ENCODE measurements at regions not wholly inside any gene's neighbourhood (a gene's known extent, or its start where the extent isn't known, plus 50 kb on each side); places are given as distances from the start of the nearest gene placed in this dataset.

GRCh38 chr1:187091666-187092065 is 262.9 kb downstream of the PLA2G4A start:
- no peak for DNase-seq

- no peak for DNase-seq
Measured at GRCh38 chr1:187092104-187092503, 263.4 kb downstream of the PLA2G4A start.

- DNase-seq: no peak
Measured at GRCh38 chr1:187096689-187097088, 267.9 kb downstream of the PLA2G4A start.

GRCh38 chr1:187110351-187110750 is 281.6 kb downstream of the PLA2G4A start:
- no peak for DNase-seq

GRCh38 chr1:187114792-187115191 is 286.0 kb downstream of the PLA2G4A start:
- no peak for DNase-seq

GRCh38 chr1:187121661-187122060 is 292.9 kb downstream of the PLA2G4A start:
- no peak for DNase-seq

GRCh38 chr1:187122566-187122965 is 293.8 kb downstream of the PLA2G4A start:
- no peak for DNase-seq

GRCh38 chr1:187129132-187129531 is 300.4 kb downstream of the PLA2G4A start:
- DNase-seq: no peak

GRCh38 chr1:187143783-187144182 is 315.0 kb downstream of the PLA2G4A start:
- no peak for DNase-seq

- no peak for DNase-seq
Measured at GRCh38 chr1:187146388-187146787, 317.6 kb downstream of the PLA2G4A start.

- no peak for DNase-seq
Measured at GRCh38 chr1:187151555-187151954, 322.8 kb downstream of the PLA2G4A start.

GRCh38 chr1:187153047-187153446 is 324.3 kb downstream of the PLA2G4A start:
- no peak for DNase-seq

GRCh38 chr1:187157115-187157514 is 328.4 kb downstream of the PLA2G4A start:
- no peak for DNase-seq

GRCh38 chr1:187157552-187157951 is 328.8 kb downstream of the PLA2G4A start:
- DNase-seq: no peak

- DNase-seq: no peak
Measured at GRCh38 chr1:187167555-187167954, 338.8 kb downstream of the PLA2G4A start.

GRCh38 chr1:187168297-187168696 is 339.5 kb downstream of the PLA2G4A start:
- no peak for DNase-seq

GRCh38 chr1:187185389-187185788 is 356.6 kb downstream of the PLA2G4A start:
- no peak for DNase-seq

GRCh38 chr1:187197685-187198084 is 368.9 kb downstream of the PLA2G4A start:
- DNase-seq: no peak

- no peak for DNase-seq
Measured at GRCh38 chr1:187203257-187203656, 374.5 kb downstream of the PLA2G4A start.

GRCh38 chr1:187212377-187212776 is 383.6 kb downstream of the PLA2G4A start:
- no peak for DNase-seq

- no peak for DNase-seq
Measured at GRCh38 chr1:187226396-187226795, 397.6 kb downstream of the PLA2G4A start.

- no peak for DNase-seq
Measured at GRCh38 chr1:187228790-187229189, 400.0 kb downstream of the PLA2G4A start.

- DNase-seq: no peak
Measured at GRCh38 chr1:187229496-187229895, 400.7 kb downstream of the PLA2G4A start.

GRCh38 chr1:187234706-187235105 is 406.0 kb downstream of the PLA2G4A start:
- DNase-seq: no peak

GRCh38 chr1:187236199-187236598 is 407.4 kb downstream of the PLA2G4A start:
- DNase-seq: no peak

GRCh38 chr1:187236676-187237075 is 407.9 kb downstream of the PLA2G4A start:
- no peak for DNase-seq
